ENCODE measurements at regions not wholly inside any gene's neighbourhood (a gene's known extent, or its start where the extent isn't known, plus 50 kb on each side); places are given as distances from the start of the nearest gene placed in this dataset.

DNA sequence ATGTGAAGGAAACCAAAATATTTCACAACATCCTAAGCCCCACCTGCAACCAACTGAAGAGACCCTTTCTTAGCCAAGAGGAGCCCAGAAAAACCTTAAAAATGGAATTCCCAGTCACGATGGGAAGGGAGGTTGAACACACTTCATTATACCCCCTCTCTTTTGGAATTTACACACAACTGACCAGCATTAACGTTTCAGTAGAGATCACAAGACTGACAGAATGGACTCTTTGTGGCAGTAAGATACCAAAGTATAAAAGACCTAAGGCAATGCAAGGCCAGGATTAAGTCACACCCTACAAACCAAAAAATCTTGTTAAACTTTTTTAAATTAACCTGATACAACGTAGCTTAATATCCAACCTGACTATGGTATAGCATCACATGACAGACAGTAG, 190.9 kb downstream of the OTOR start:
- Histone ChIP-seq H3K4me2 (replicated peaks; ENCODE audit: extremely low read depth, low read length, poor library complexity, severe bottlenecking) (no peak overlapping the region), H3K79me2 (ENCODE audit: insufficient read depth, low read length) (no peaks in the 10 kb centered on the region), H3K36me3 (replicated peaks in 1 of 2; ENCODE audit: control insufficient read depth in 1 of 2, insufficient read depth in 2 of 2, low read length in 2 of 2) (no peaks in the 10 kb centered on the region), H3K27ac (ENCODE audit: low read depth in 1 of 2, low read length in 2 of 2) (no peak overlapping the region), H2AFZ (ENCODE audit: insufficient read depth, low read depth, low read length, poor library complexity, severe bottlenecking) (no peak overlapping the region), H3K9me3 (replicated peaks in 1 of 2; ENCODE audit: control insufficient read depth in 1 of 2, insufficient read depth in 1 of 2, low read length in 2 of 2) (peaks cover 0 to 4% of the 10 kb centered on the region in 2 donors), H3K4me3 (replicated peaks in 1 of 3; ENCODE audit: low read depth in 2 of 3, low read length in 3 of 3) (no peak overlapping the region), H4K20me1 (ENCODE audit: insufficient read depth, low read length) (no peaks in the 10 kb centered on the region), H3K4me1 (ENCODE audit: control insufficient read depth in 1 of 2, insufficient read depth in 2 of 2, low read length in 2 of 2) (no peaks in the 10 kb centered on the region), H3K9ac (ENCODE audit: insufficient read depth, low read length, poor library complexity, severe bottlenecking) (no peak overlapping the region), H3K27me3 (ENCODE audit: control insufficient read depth in 2 of 2, insufficient read depth in 2 of 2, low read length in 2 of 2) (no peaks in the 10 kb centered on the region)
- WGBS (ENCODE audit: insufficient coverage), result 57% methylated on average over 1 of the region's 3 CpGs
- Mint-ChIP-seq H3K4me3 (no peak overlapping the region), H3K27ac (no peak overlapping the region), H3K4me1 (no peaks in the 10 kb centered on the region), H3K36me3 (no peaks in the 10 kb centered on the region), H3K9me3 (peaks cover 0 to 11% (median 3%) of the 10 kb centered on the region in 7 donors), H3K27me3 (ENCODE audit: low read depth in 3 of 3) (no peaks in the 10 kb centered on the region)
- TF ChIP-seq, protein P1, sequence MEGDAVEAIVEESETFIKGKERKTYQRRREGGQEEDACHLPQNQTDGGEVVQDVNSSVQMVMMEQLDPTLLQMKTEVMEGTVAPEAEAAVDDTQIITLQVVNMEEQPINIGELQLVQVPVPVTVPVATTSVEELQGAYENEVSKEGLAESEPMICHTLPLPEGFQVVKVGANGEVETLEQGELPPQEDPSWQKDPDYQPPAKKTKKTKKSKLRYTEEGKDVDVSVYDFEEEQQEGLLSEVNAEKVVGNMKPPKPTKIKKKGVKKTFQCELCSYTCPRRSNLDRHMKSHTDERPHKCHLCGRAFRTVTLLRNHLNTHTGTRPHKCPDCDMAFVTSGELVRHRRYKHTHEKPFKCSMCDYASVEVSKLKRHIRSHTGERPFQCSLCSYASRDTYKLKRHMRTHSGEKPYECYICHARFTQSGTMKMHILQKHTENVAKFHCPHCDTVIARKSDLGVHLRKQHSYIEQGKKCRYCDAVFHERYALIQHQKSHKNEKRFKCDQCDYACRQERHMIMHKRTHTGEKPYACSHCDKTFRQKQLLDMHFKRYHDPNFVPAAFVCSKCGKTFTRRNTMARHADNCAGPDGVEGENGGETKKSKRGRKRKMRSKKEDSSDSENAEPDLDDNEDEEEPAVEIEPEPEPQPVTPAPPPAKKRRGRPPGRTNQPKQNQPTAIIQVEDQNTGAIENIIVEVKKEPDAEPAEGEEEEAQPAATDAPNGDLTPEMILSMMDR (IDR thresholded peaks at IDR 0.05), result no peak
- no peak for DNase-seq
- intact Hi-C loops (cut with micrococcal nuclease), result no loop called here

DNA sequence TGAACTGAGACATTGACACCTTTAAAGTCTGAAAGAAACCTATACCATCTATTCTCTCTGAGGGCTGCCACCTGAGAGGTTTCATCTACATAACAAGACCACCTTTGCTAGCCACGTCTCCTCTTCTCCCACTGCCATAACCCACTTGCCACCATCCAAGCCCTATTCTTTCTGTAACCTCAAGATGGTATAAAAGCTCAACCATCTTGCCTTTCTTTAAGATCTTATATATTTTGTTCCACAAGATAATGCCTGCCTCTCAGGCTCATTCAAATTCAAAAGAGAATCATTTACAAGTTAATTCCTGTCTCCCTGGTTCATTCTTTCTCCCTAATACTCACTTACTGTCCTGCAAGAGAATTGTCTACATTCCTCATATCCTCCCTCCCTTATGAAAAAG, 192.5 kb downstream of the OTOR start:
- H3K27me3 Mint-ChIP-seq (ENCODE audit: low read depth in 3 of 3), result no peaks in the 10 kb centered on the region
- no peak for DNase-seq
- Histone ChIP-seq H3K79me2 (ENCODE audit: insufficient read depth, low read length) (no peaks in the 10 kb centered on the region), H3K9me3 (replicated peaks in 1 of 2; ENCODE audit: control insufficient read depth in 1 of 2, insufficient read depth in 1 of 2, low read length in 2 of 2) (peaks cover 0 to 9% of the 10 kb centered on the region in 2 donors), H3K4me2 (replicated peaks; ENCODE audit: extremely low read depth, low read length, poor library complexity, severe bottlenecking) (no peak overlapping the region), H4K20me1 (ENCODE audit: insufficient read depth, low read length) (no peaks in the 10 kb centered on the region), H3K9ac (ENCODE audit: insufficient read depth, low read length, poor library complexity, severe bottlenecking) (no peak overlapping the region), H3K36me3 (replicated peaks in 1 of 2; ENCODE audit: control insufficient read depth in 1 of 2, insufficient read depth in 2 of 2, low read length in 2 of 2) (no peaks in the 10 kb centered on the region), H3K27ac (ENCODE audit: low read depth in 1 of 2, low read length in 2 of 2) (no peak overlapping the region), H3K27me3 (ENCODE audit: control insufficient read depth in 2 of 2, insufficient read depth in 2 of 2, low read length in 2 of 2) (no peaks in the 10 kb centered on the region), H2AFZ (ENCODE audit: insufficient read depth, low read depth, low read length, poor library complexity, severe bottlenecking) (no peak overlapping the region), H3K4me3 (replicated peaks in 1 of 3; ENCODE audit: low read depth in 2 of 3, low read length in 3 of 3) (no peak overlapping the region), H3K4me1 (ENCODE audit: control insufficient read depth in 1 of 2, insufficient read depth in 2 of 2, low read length in 2 of 2) (no peaks in the 10 kb centered on the region)
- no peak overlapping the region for H3K27ac Mint-ChIP-seq
- H3K4me3 Mint-ChIP-seq, result no peak overlapping the region
- no peaks in the 10 kb centered on the region for H3K36me3 Mint-ChIP-seq
- intact Hi-C loops (cut with micrococcal nuclease), result no loop called here
- TF ChIP-seq, protein P1 (IDR thresholded peaks at IDR 0.05), result no peak
- WGBS (ENCODE audit: insufficient coverage), result 68% methylated on average over 1 of the region's 1 CpG
- H3K9me3 Mint-ChIP-seq, result peaks cover 0 to 11% (median 3%) of the 10 kb centered on the region in 7 donors
- H3K4me1 Mint-ChIP-seq, result no peaks in the 10 kb centered on the region

Data from CD14-positive monocyte (primary cell).